SU-DHL-6 (cell line): ENCODE measurements at regions not wholly inside any gene's neighbourhood (a gene's known extent, or its start where the extent isn't known, plus 50 kb on each side); places are given as distances from the start of the nearest gene placed in this dataset.

ENCODE experiments used
- EZH2phosphoT487 ChIP-seq: fragments of 200-600 bp; sonication (generic), shearing (Covaris generic); conservative IDR thresholded peaks from 2 replicates; pipeline ENCODE4 v1.6.1; 2018; ENCODE audit warnings: mild to moderate bottlenecking, antibody characterized with exemption, low read length, moderate library complexity, mixed read lengths
- TF ChIP-seq, protein P1 (sequence below): fragments of 200-600 bp; sonication (generic); IDR thresholded peaks from one replicate; pipeline ENCODE4 v1.5.1; 2017; ENCODE audit warnings: antibody characterized with exemption, mild to moderate bottlenecking, low read length, moderate library complexity; ENCODE audit not compliant: insufficient read depth, poor library complexity, severe bottlenecking

DNA sequence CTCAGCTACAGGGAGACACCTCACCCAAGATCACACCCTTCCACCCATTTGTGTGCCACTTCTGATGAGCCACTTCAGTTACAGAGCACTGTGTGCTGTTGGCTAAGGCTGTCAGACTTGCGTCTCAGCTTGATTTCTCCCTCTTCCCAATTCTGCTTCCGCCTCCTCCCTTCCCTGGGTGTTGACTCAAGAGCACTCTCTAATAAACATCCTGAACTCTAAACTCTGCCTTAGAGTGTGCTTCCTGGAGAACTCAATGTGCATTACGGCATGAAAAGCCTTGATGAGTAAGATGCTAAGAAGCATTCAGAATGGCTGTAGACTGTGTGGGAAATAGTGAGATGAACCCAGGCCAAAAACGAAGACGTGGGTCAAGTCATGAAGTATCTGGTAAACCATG lies 54.9 kb upstream of the S1PR1 start:
- TF ChIP-seq, protein P1, sequence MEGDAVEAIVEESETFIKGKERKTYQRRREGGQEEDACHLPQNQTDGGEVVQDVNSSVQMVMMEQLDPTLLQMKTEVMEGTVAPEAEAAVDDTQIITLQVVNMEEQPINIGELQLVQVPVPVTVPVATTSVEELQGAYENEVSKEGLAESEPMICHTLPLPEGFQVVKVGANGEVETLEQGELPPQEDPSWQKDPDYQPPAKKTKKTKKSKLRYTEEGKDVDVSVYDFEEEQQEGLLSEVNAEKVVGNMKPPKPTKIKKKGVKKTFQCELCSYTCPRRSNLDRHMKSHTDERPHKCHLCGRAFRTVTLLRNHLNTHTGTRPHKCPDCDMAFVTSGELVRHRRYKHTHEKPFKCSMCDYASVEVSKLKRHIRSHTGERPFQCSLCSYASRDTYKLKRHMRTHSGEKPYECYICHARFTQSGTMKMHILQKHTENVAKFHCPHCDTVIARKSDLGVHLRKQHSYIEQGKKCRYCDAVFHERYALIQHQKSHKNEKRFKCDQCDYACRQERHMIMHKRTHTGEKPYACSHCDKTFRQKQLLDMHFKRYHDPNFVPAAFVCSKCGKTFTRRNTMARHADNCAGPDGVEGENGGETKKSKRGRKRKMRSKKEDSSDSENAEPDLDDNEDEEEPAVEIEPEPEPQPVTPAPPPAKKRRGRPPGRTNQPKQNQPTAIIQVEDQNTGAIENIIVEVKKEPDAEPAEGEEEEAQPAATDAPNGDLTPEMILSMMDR, result no peak
- no peak for TF ChIP-seq EZH2phosphoT487
